Endothelial cell (in vitro differentiated cells): ENCODE measurements at regions not wholly inside any gene's neighbourhood (a gene's known extent, or its start where the extent isn't known, plus 50 kb on each side); places are given as distances from the start of the nearest gene placed in this dataset.

Experiments used
- DNase-seq: peaks from one replicate; pipeline ENCODE4 v3.0.0; 2021; ENCODE audit warnings: low spot score
- H3K27ac Mint-ChIP-seq: one replicate; pipeline ENCODE4 v1.8.0; 2021; ENCODE audit warnings: mixed read lengths, inconsistent platforms; ENCODE audit not compliant: unreplicated experiment
- H3K27me3 Mint-ChIP-seq: one replicate; pipeline ENCODE4 v1.8.0; 2021; ENCODE audit warnings: mild to moderate bottlenecking, moderate library complexity, mixed read lengths, inconsistent platforms; ENCODE audit not compliant: unreplicated experiment
- H3K36me3 Mint-ChIP-seq: one replicate; pipeline ENCODE4 v1.8.0; 2021; ENCODE audit warnings: mild to moderate bottlenecking, low read depth, mixed read lengths, inconsistent platforms; ENCODE audit not compliant: unreplicated experiment
- H3K4me1 Mint-ChIP-seq: one replicate; pipeline ENCODE4 v1.8.0; 2021; ENCODE audit warnings: mild to moderate bottlenecking, mixed read lengths, inconsistent platforms; ENCODE audit not compliant: unreplicated experiment
- H3K4me3 Mint-ChIP-seq: one replicate; pipeline ENCODE4 v1.8.0; 2021; ENCODE audit warnings: mild to moderate bottlenecking, mixed read lengths, inconsistent platforms; ENCODE audit not compliant: unreplicated experiment
- H3K9me3 Mint-ChIP-seq: one replicate; pipeline ENCODE4 v1.8.0; 2021; ENCODE audit warnings: mixed read lengths, inconsistent platforms; ENCODE audit not compliant: unreplicated experiment
- TF ChIP-seq, protein P1 (sequence below): fragments of 200-600 bp; sonication (generic); IDR thresholded peaks from one replicate; pipeline ENCODE4 v1.5.0; 2021; ENCODE audit warnings: antibody characterized with exemption; ENCODE audit not compliant: unreplicated experiment

GRCh38 chr10:43801626-43802025 lies 152.9 kb upstream of the ZNF32 start:
- Mint-ChIP-seq H3K36me3 (no peaks in the 10 kb centered on the region), H3K4me1 (peaks cover 17% of the 10 kb centered on the region), H3K27ac (no peak overlapping the region), H3K27me3 (no peaks in the 10 kb centered on the region), H3K4me3 (no peak overlapping the region), H3K9me3 (no peaks in the 10 kb centered on the region)
- TF ChIP-seq, protein P1, sequence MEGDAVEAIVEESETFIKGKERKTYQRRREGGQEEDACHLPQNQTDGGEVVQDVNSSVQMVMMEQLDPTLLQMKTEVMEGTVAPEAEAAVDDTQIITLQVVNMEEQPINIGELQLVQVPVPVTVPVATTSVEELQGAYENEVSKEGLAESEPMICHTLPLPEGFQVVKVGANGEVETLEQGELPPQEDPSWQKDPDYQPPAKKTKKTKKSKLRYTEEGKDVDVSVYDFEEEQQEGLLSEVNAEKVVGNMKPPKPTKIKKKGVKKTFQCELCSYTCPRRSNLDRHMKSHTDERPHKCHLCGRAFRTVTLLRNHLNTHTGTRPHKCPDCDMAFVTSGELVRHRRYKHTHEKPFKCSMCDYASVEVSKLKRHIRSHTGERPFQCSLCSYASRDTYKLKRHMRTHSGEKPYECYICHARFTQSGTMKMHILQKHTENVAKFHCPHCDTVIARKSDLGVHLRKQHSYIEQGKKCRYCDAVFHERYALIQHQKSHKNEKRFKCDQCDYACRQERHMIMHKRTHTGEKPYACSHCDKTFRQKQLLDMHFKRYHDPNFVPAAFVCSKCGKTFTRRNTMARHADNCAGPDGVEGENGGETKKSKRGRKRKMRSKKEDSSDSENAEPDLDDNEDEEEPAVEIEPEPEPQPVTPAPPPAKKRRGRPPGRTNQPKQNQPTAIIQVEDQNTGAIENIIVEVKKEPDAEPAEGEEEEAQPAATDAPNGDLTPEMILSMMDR = no peak
- no peak for DNase-seq

DNA sequence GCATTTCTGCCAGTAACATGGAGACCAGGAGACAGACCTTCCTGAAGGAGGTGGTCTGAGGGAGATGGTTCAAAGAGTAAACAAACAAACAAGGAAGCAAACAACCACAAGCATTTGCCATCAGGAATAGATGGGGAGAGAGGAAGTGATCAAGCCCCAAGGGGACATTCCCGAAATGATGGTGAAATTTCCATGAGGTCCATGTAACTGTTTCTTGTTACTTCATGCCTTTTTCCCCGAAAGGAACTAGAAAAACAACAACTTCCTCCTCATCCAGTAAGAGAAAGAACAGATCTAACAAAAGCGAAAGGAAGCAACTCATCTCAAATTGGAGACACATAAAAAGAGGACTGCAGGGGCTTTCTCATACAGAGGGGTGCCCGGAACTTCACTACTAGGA lies 152.5 kb upstream of the ZNF32 start:
- Mint-ChIP-seq H3K36me3 (no peaks in the 10 kb centered on the region), H3K27me3 (no peaks in the 10 kb centered on the region), H3K4me1 (peaks cover 17% of the 10 kb centered on the region), H3K27ac (no peak overlapping the region), H3K4me3 (no peak overlapping the region), H3K9me3 (no peaks in the 10 kb centered on the region)
- TF ChIP-seq, protein P1 = no peak
- no peak for DNase-seq

DNA sequence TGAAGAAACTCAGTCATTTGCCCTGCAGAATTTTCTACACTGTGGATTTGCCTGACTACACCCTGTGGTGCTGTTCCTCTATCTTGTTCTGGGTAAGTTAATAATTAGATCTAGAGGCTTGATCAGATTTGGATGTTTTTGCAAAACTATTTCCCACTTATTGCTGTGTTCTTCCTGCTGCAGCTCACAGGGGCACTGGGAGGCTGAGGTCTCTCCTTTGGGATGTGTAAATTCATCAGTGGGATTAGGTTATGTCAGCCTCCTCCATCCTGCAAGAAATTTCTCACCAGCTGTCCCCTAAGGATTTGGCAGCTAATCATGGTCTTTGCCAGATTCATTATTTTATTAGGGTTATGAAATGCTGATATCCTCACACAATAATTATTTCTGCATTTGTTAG lies 148.1 kb upstream of the ZNF32 start:
- no peaks in the 10 kb centered on the region for H3K36me3 Mint-ChIP-seq
- H3K9me3 Mint-ChIP-seq = no peaks in the 10 kb centered on the region
- peaks cover 18% of the 10 kb centered on the region for H3K4me1 Mint-ChIP-seq
- DNase-seq = no peak
- no peak overlapping the region for H3K4me3 Mint-ChIP-seq
- H3K27me3 Mint-ChIP-seq = no peaks in the 10 kb centered on the region
- no peak overlapping the region for H3K27ac Mint-ChIP-seq
- TF ChIP-seq, protein P1 = no peak

- Mint-ChIP-seq H3K27me3 (no peaks in the 10 kb centered on the region), H3K4me3 (no peak overlapping the region), H3K9me3 (no peaks in the 10 kb centered on the region), H3K4me1 (peaks cover 12% of the 10 kb centered on the region), H3K27ac (no peak overlapping the region), H3K36me3 (no peaks in the 10 kb centered on the region)
- TF ChIP-seq, protein P1 = no peak
- DNase-seq = no peak
These were observed 147.0 kb upstream of the ZNF32 start for GRCh38 chr10:43795639-43796038.

DNA sequence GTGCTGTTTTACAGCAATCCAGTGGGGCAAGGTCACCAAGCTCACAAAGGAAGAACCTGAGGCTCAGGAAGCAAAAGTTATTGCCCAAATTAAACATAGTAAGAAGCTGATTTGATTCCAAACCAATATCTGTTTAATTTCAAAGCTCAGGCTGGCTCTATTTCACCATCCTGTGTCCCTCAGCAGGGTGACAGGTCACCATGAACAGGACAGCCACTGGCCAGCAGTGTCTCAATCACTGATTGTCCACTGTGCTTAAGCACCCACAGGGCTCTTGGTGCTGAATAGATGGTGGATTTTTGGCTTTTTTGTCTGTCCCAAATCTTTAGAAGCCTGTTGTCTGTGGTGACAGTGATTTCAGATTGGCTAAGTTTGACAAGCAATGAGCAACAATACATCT lies 146.4 kb upstream of the ZNF32 start:
- TF ChIP-seq, protein P1 = no peak

More for the DNA sequence above, 146.4 kb upstream of the ZNF32 start:
- Mint-ChIP-seq H3K4me3 (no peak overlapping the region), H3K4me1 (peaks cover 12% of the 10 kb centered on the region), H3K36me3 (no peaks in the 10 kb centered on the region), H3K27ac (no peak overlapping the region), H3K9me3 (no peaks in the 10 kb centered on the region), H3K27me3 (no peaks in the 10 kb centered on the region)
- DNase-seq = no peak
